WTC11 (cell line): ENCODE measurements at regions not wholly inside any gene's neighbourhood (a gene's known extent, or its start where the extent isn't known, plus 50 kb on each side); places are given as distances from the start of the nearest gene placed in this dataset.
A peak's percentile ranks its signal among the peaks of the same experiment; 100 is the strongest.

Source experiments
- ATAC-seq: fragments of 200-7000 bp; cut with Tn5 transposase; 2 replicates; pipeline ENCODE4 v1.10.0; 2021; ENCODE audit warnings: mild to moderate bottlenecking, moderate library complexity
- CTCF ChIA-PET: fragments of 300-600 bp; sonication (Branson Sonifier 250); formaldehyde crosslinking; loops from one replicate; lab custom pipeline; 2021; ENCODE audit warnings: antibody characterized with exemption; lab: Charles Lee
- POLR2A ChIA-PET: fragments of 350-600 bp; sonication (Branson Sonifier 250); formaldehyde crosslinking; loops from one replicate; lab custom pipeline; 2021; ENCODE audit warnings: antibody characterized with exemption; lab: Charles Lee
- DNase-seq: peaks from one replicate; pipeline ENCODE4 v3.0.0; 2021; ENCODE audit warnings: low spot score
- H3K27ac Mint-ChIP-seq: 2 replicates; pipeline ENCODE4 v1.8.0; 2021; ENCODE audit warnings: mixed read lengths
- H3K27me3 Mint-ChIP-seq: 2 replicates; pipeline ENCODE4 v1.8.0; 2021; ENCODE audit warnings: low read depth, mild to moderate bottlenecking, moderate library complexity, mixed read lengths
- H3K36me3 Mint-ChIP-seq: 2 replicates; pipeline ENCODE4 v1.8.0; 2021; ENCODE audit warnings: mixed read lengths
- H3K4me1 Mint-ChIP-seq: 2 replicates; pipeline ENCODE4 v1.8.0; 2022; ENCODE audit warnings: mixed read lengths
- H3K4me3 Mint-ChIP-seq: 2 replicates; pipeline ENCODE4 v1.8.0; 2021; ENCODE audit warnings: mild to moderate bottlenecking, moderate library complexity, mixed read lengths
- H3K9me3 Mint-ChIP-seq: 2 replicates; pipeline ENCODE4 v1.8.0; 2021; ENCODE audit warnings: mixed read lengths
- CTCF ChIP-seq: fragments of 200-600 bp; IDR thresholded peaks from 2 replicates; pipeline ENCODE4 v1.8.0; 2022; ENCODE audit warnings: antibody characterized with exemption
- NFYB ChIP-seq: sonication (generic); formaldehyde crosslinking; conservative IDR thresholded peaks from 2 replicates; pipeline ENCODE4 v1.8.0; 2022; ENCODE audit warnings: low read depth, missing genetic modification reagents
- OVOL2 ChIP-seq: fragments of 250-450 bp; sonication (Bioruptor Pico); IDR thresholded peaks from 2 replicates; pipeline ENCODE4 v1.9.0; 2021; ENCODE audit warnings: mild to moderate bottlenecking, borderline replicate concordance
- RELA ChIP-seq: sonication (generic); formaldehyde crosslinking; IDR thresholded peaks from 2 replicates; pipeline ENCODE4 v1.8.1; 2022; ENCODE audit warnings: missing genetic modification reagents, mild to moderate bottlenecking, borderline replicate concordance
- SMAD3 ChIP-seq: sonication (generic); formaldehyde crosslinking; IDR thresholded peaks from 2 replicates; pipeline ENCODE4 v1.8.0; 2022; ENCODE audit warnings: missing genetic modification reagents, mild to moderate bottlenecking, borderline replicate concordance
- SOX15 ChIP-seq: fragments of 250-450 bp; sonication (Bioruptor Pico); IDR thresholded peaks from 2 replicates; pipeline ENCODE4 v1.9.0; 2021; ENCODE audit warnings: mild to moderate bottlenecking
- STAT6 ChIP-seq: sonication (generic); formaldehyde crosslinking; conservative IDR thresholded peaks from 2 replicates; pipeline ENCODE4 v1.8.1; 2023; ENCODE audit warnings: mild to moderate bottlenecking, low read depth, missing genetic modification reagents, moderate library complexity
- TEAD1 ChIP-seq: sonication (generic); formaldehyde crosslinking; IDR thresholded peaks from 2 replicates; pipeline ENCODE4 v1.8.0; 2022; ENCODE audit warnings: mild to moderate bottlenecking, missing genetic modification reagents
- USF2 ChIP-seq: sonication (generic); formaldehyde crosslinking; IDR thresholded peaks from 2 replicates; pipeline ENCODE4 v1.8.1; 2023; ENCODE audit warnings: mild to moderate bottlenecking, missing genetic modification reagents, moderate library complexity
- ZBTB43 ChIP-seq: sonication (generic); formaldehyde crosslinking; IDR thresholded peaks from 2 replicates; pipeline ENCODE4 v1.8.1; 2023; ENCODE audit warnings: mild to moderate bottlenecking, missing genetic modification reagents
- ZMAT4 ChIP-seq: fragments of 250-450 bp; sonication (Bioruptor Pico); IDR thresholded peaks from 2 replicates; pipeline ENCODE4 v1.9.0; 2021; ENCODE audit warnings: mild to moderate bottlenecking
- ZNF121 ChIP-seq: sonication (generic); formaldehyde crosslinking; IDR thresholded peaks from 2 replicates; pipeline ENCODE4 v1.8.0; 2023; ENCODE audit warnings: missing genetic modification reagents
- ZNF138 ChIP-seq: sonication (generic); formaldehyde crosslinking; conservative IDR thresholded peaks from 2 replicates; pipeline ENCODE4 v1.8.1; 2022; ENCODE audit warnings: mild to moderate bottlenecking, moderate library complexity, missing genetic modification reagents
- TF ChIP-seq, protein P1 (sequence below): sonication (generic); formaldehyde crosslinking; IDR thresholded peaks from 2 replicates; pipeline ENCODE4 v1.8.1; 2023; ENCODE audit warnings: mild to moderate bottlenecking, moderate library complexity, missing genetic modification reagents
- TF ChIP-seq, protein P2 (sequence below): fragments of 250-450 bp; sonication (Bioruptor Pico); IDR thresholded peaks from 2 replicates; pipeline ENCODE4 v1.8.0; 2021; ENCODE audit warnings: mild to moderate bottlenecking
- TF ChIP-seq, protein P3 (sequence below): fragments of 250-450 bp; sonication (Bioruptor Pico); IDR thresholded peaks from 2 replicates; pipeline ENCODE4 v1.9.0; 2021; ENCODE audit warnings: mild to moderate bottlenecking, borderline replicate concordance

DNA sequence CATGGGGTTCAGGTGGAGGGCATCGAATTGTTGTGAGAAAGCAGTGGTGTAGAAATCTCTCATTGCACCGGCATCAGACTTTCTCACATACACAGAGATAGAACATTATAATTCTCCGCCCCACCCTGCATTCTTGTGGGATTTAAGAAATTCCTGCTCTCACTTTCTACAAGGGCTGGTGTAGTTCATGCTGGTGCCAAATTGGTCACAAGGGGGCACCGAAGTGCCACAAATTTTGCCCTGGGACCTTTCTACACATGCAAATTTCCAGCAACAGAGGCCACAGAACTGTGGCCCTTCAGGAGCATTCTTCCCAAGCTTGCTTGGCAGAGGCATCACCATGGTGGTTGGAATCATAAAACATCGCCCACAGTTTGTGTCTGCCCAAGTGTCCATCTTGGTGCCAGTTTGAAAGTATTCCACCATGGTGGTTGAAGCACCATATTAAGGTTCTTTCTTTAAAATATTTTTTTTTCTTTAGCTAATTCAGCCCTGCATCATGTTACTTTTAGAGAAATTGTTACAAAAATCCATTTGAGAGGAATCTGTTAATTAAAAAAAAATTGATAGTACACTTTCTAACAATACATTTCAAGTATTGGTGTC is 521.2 kb upstream of the FANCL start:
- no peak overlapping the region for H3K27ac Mint-ChIP-seq
- CTCF ChIA-PET, result interaction anchor here (0.6 to 3.2 kb wide), 17 partner anchors 15 to 1042 kb away, joined by 3 to 17 read pairs (median 3); no protein-coding TSS in a partner anchor

More for the DNA sequence above, 521.2 kb upstream of the FANCL start:
- Mint-ChIP-seq H3K9me3 (no peaks in the 10 kb centered on the region), H3K36me3 (no peaks in the 10 kb centered on the region), H3K4me1 (peaks cover 37% of the 10 kb centered on the region), H3K27me3 (no peaks in the 10 kb centered on the region), H3K4me3 (no peak overlapping the region)
- TF ChIP-seq, protein P1, sequence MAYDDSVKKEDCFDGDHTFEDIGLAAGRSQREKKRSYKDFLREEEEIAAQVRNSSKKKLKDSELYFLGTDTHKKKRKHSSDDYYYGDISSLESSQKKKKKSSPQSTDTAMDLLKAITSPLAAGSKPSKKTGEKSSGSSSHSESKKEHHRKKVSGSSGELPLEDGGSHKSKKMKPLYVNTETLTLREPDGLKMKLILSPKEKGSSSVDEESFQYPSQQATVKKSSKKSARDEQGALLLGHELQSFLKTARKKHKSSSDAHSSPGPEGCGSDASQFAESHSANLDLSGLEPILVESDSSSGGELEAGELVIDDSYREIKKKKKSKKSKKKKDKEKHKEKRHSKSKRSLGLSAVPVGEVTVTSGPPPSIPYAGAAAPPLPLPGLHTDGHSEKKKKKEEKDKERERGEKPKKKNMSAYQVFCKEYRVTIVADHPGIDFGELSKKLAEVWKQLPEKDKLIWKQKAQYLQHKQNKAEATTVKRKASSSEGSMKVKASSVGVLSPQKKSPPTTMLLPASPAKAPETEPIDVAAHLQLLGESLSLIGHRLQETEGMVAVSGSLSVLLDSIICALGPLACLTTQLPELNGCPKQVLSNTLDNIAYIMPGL (CRISPR knock-in tag), result no peak
- TF ChIP-seq, protein P2, sequence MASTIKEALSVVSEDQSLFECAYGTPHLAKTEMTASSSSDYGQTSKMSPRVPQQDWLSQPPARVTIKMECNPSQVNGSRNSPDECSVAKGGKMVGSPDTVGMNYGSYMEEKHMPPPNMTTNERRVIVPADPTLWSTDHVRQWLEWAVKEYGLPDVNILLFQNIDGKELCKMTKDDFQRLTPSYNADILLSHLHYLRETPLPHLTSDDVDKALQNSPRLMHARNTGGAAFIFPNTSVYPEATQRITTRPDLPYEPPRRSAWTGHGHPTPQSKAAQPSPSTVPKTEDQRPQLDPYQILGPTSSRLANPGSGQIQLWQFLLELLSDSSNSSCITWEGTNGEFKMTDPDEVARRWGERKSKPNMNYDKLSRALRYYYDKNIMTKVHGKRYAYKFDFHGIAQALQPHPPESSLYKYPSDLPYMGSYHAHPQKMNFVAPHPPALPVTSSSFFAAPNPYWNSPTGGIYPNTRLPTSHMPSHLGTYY (CRISPR knock-in tag), result no peak
- TF ChIP-seq SMAD3 (CRISPR knock-in tag) (no peak), RELA (CRISPR knock-in tag) (no peak), USF2 (no peak), SOX15 (CRISPR knock-in tag) (no peak), ZNF121 (no peak), TEAD1 (CRISPR knock-in tag) (0 out of 2 replicates have a peak, but pooled peaks have one; percentile 36), OVOL2 (CRISPR knock-in tag) (no peak), ZBTB43 (CRISPR knock-in tag) (no peak), NFYB (CRISPR knock-in tag) (no peak), ZMAT4 (CRISPR knock-in tag) (no peak), STAT6 (CRISPR knock-in tag) (no peak), ZNF138 (CRISPR knock-in tag) (no peak), CTCF (peak; percentile 74)
- TF ChIP-seq, protein P3, sequence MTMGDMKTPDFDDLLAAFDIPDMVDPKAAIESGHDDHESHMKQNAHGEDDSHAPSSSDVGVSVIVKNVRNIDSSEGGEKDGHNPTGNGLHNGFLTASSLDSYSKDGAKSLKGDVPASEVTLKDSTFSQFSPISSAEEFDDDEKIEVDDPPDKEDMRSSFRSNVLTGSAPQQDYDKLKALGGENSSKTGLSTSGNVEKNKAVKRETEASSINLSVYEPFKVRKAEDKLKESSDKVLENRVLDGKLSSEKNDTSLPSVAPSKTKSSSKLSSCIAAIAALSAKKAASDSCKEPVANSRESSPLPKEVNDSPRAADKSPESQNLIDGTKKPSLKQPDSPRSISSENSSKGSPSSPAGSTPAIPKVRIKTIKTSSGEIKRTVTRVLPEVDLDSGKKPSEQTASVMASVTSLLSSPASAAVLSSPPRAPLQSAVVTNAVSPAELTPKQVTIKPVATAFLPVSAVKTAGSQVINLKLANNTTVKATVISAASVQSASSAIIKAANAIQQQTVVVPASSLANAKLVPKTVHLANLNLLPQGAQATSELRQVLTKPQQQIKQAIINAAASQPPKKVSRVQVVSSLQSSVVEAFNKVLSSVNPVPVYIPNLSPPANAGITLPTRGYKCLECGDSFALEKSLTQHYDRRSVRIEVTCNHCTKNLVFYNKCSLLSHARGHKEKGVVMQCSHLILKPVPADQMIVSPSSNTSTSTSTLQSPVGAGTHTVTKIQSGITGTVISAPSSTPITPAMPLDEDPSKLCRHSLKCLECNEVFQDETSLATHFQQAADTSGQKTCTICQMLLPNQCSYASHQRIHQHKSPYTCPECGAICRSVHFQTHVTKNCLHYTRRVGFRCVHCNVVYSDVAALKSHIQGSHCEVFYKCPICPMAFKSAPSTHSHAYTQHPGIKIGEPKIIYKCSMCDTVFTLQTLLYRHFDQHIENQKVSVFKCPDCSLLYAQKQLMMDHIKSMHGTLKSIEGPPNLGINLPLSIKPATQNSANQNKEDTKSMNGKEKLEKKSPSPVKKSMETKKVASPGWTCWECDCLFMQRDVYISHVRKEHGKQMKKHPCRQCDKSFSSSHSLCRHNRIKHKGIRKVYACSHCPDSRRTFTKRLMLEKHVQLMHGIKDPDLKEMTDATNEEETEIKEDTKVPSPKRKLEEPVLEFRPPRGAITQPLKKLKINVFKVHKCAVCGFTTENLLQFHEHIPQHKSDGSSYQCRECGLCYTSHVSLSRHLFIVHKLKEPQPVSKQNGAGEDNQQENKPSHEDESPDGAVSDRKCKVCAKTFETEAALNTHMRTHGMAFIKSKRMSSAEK (CRISPR knock-in tag), result no peak
- POLR2A ChIA-PET, result interaction anchor here (0.7 to 0.8 kb wide), 2 partner anchors 10 to 360 kb away, joined by 3 read pairs; no protein-coding TSS in a partner anchor
- ATAC-seq, result peak; percentile 98
- peak; percentile 82 for DNase-seq
